Nephron progenitor cell (in vitro differentiated cells): ENCODE measurements at regions not wholly inside any gene's neighbourhood (a gene's known extent, or its start where the extent isn't known, plus 50 kb on each side); places are given as distances from the start of the nearest gene placed in this dataset.
"Not testable (repeated sequence)": the region's sequence is repeated elsewhere in the genome, so short reads cannot be mapped to it uniquely, and the experiment has no call there.

ENCODE experiments used
- DNase-seq: peaks from one replicate; pipeline ENCODE4 v3.0.0; 2021
- H3K27ac Mint-ChIP-seq: 2 replicates; pipeline ENCODE4 v1.8.0; 2021; ENCODE audit warnings: mild to moderate bottlenecking, moderate library complexity, mixed read lengths
- H3K27me3 Mint-ChIP-seq: 2 replicates; pipeline ENCODE4 v1.8.0; 2021; ENCODE audit warnings: mild to moderate bottlenecking, low read depth, mixed read lengths; ENCODE audit not compliant: poor library complexity
- H3K36me3 Mint-ChIP-seq: 2 replicates; pipeline ENCODE4 v1.8.0; 2021; ENCODE audit warnings: low read depth, mixed read lengths
- H3K4me1 Mint-ChIP-seq: 2 replicates; pipeline ENCODE4 v1.8.0; 2021; ENCODE audit warnings: mixed read lengths
- H3K4me3 Mint-ChIP-seq: 2 replicates; pipeline ENCODE4 v1.8.0; 2021; ENCODE audit warnings: mild to moderate bottlenecking, moderate library complexity, mixed read lengths
- H3K9me3 Mint-ChIP-seq: 2 replicates; pipeline ENCODE4 v1.8.0; 2021; ENCODE audit warnings: mild to moderate bottlenecking, moderate library complexity, mixed read lengths
- CTCF ChIP-seq: fragments of 200-600 bp; sonication (generic); IDR thresholded peaks from 2 replicates; pipeline ENCODE4 v1.5.0; 2021; ENCODE audit warnings: antibody characterized with exemption

- TF ChIP-seq CTCF = no peak
- no peaks in the 10 kb centered on the region for H3K9me3 Mint-ChIP-seq
- no peak overlapping the region for H3K4me3 Mint-ChIP-seq
- no peaks in the 10 kb centered on the region for H3K27me3 Mint-ChIP-seq
- peaks cover 8% of the 10 kb centered on the region for H3K4me1 Mint-ChIP-seq
- H3K27ac Mint-ChIP-seq = no peak overlapping the region
- DNase-seq = no peak
- H3K36me3 Mint-ChIP-seq = no peaks in the 10 kb centered on the region
Observed at GRCh38 chr11:97905101-97905500, 1115.6 kb upstream of the CNTN5 start.

DNA sequence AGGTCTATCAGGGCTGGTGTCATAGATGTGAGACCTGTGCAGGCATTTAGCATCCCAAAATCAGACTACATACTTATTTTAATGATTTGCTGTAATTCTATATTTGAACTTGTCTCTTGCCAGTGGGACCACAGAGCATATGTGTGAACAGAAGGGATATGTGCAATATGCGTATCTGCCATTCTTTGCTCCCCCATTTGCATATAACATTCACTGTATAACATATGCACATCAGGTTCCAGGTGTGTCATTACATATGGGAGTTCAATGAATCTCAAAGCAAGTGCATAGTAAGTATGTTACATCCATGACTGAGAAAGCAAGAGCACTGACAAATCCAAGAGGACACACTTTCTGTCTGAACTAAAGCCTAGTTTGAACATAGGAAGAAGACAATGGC lies 1115.1 kb upstream of the CNTN5 start:
- DNase-seq = no peak
- Mint-ChIP-seq H3K4me3 (no peak overlapping the region), H3K27me3 (no peaks in the 10 kb centered on the region), H3K4me1 (peaks cover 8% of the 10 kb centered on the region), H3K36me3 (no peaks in the 10 kb centered on the region), H3K27ac (no peak overlapping the region), H3K9me3 (no peaks in the 10 kb centered on the region)
- no peak for TF ChIP-seq CTCF

GRCh38 chr11:97908354-97908753 lies 1112.4 kb upstream of the CNTN5 start:
- no peak for TF ChIP-seq CTCF
- Mint-ChIP-seq H3K27ac (no peak overlapping the region), H3K4me1 (no peaks in the 10 kb centered on the region), H3K4me3 (no peak overlapping the region), H3K36me3 (no peaks in the 10 kb centered on the region), H3K27me3 (no peaks in the 10 kb centered on the region), H3K9me3 (no peaks in the 10 kb centered on the region)
- no peak for DNase-seq

DNA sequence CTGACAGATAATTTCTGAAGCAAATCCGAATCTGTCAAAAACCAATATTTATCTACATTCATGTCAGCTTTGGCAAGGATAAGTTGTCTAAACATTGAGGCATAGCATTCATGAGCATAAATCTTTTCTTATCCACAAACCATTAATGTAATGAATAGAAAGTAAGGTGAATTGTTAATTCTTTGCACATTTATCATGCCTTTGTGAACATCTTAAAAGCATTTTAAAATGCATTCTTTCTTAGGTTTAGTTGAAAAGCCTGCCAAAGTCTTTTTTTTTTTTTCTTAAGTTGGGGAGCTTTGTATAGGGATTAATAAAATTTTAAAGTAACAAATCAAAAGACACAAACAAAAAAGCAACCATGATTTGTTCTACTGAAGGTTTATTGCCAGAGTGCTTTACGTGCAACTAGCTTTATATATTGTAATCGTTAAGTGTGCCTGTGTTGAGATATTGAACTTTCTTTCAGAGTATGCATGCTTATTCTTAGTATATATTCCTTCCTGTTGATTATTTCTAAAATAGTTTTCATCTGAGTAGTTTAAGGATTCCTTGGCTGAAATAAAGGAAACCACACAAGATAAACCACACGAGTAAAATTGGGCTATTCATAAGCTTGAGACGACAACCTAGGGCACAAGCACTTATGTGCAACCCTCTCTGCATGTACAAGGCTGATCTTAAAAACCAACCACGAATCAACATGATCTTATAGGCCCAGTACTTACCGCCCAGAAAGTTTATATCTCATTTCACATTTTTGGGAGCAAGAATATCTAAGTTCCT lies 1110.9 kb upstream of the CNTN5 start:
- no peak for DNase-seq
- no peaks in the 10 kb centered on the region for H3K27me3 Mint-ChIP-seq
- no peaks in the 10 kb centered on the region for H3K36me3 Mint-ChIP-seq
- TF ChIP-seq CTCF = no peak
- no peak overlapping the region for H3K27ac Mint-ChIP-seq
- no peaks in the 10 kb centered on the region for H3K9me3 Mint-ChIP-seq
- no peak overlapping the region for H3K4me3 Mint-ChIP-seq
- H3K4me1 Mint-ChIP-seq = no peaks in the 10 kb centered on the region

DNA sequence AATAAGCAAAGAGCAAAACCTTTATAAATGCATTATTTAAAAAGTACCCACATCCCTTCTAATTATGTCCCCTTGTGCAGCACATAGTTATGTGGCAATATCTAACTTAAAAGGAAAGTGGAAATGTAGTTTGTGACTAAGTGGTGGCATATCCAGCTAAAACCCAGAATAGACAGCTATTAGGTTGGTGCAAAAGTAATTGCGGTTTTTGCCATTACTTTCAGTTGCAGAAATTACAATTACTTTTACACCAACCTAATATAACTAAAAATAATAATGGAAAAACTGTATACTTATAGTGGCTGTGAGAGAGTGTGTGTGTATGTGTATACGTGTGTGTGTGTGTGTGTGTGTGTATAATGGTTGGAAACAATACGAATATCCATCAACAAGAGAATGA lies 1108.1 kb upstream of the CNTN5 start:
- DNase-seq = no peak
- Mint-ChIP-seq H3K4me1 (no peaks in the 10 kb centered on the region), H3K4me3 (no peak overlapping the region), H3K9me3 (no peaks in the 10 kb centered on the region), H3K27me3 (no peaks in the 10 kb centered on the region), H3K27ac (no peak overlapping the region), H3K36me3 (no peaks in the 10 kb centered on the region)
- no peak for TF ChIP-seq CTCF

- H3K27me3 Mint-ChIP-seq, H3K4me3 Mint-ChIP-seq, H3K36me3 Mint-ChIP-seq, H3K4me1 Mint-ChIP-seq, DNase-seq, H3K27ac Mint-ChIP-seq: not testable (repeated sequence)
- H3K9me3 Mint-ChIP-seq = peaks cover 26% of the 10 kb centered on the region
Observed at GRCh38 chr11:97922933-97923332, 1097.8 kb upstream of the CNTN5 start.
